Naive thymus-derived CD8-positive, alpha-beta T cell (primary cell): ENCODE measurements at regions not wholly inside any gene's neighbourhood (a gene's known extent, or its start where the extent isn't known, plus 50 kb on each side); places are given as distances from the start of the nearest gene placed in this dataset.

Experiments
- ATAC-seq, 2 donors: fragments of 150-1000 bp; cut with Tn5 transposase in 1 of 2; sonication (Bioruptor Pico), chemical (Tn5 transposase) in 1 of 2; 1 replicate in 1 of 2; 2 replicates in 1 of 2; pipeline ENCODE4 v1.10.0; 2021; ENCODE audit warnings: mild to moderate bottlenecking in 2 of 2, moderate library complexity in 2 of 2
- POLR2A ChIA-PET: fragments of 350-600 bp; sonication (Branson Sonifier 250); formaldehyde crosslinking; loops from one replicate; lab custom pipeline; 2021; ENCODE audit warnings: antibody characterized with exemption; lab: Charles Lee
- DNase-seq, 10 donors: peaks; one replicate each; pipeline versions ENCODE4 v3.0.0 to v3.0.0-alpha.2; 2020 to 2022
- H3K27ac Mint-ChIP-seq, 10 donors: one replicate each; pipeline ENCODE4 v1.8.0; 2020 to 2022; ENCODE audit warnings: mild to moderate bottlenecking in 10 of 10, mixed read lengths in 10 of 10, moderate library complexity in 4 of 10, inconsistent platforms in 1 of 10
- H3K27me3 Mint-ChIP-seq, 5 donors: one replicate each; pipeline ENCODE4 v1.8.0; 2021 to 2022; ENCODE audit warnings: mixed read lengths in 5 of 5
- H3K36me3 Mint-ChIP-seq, 3 donors: one replicate each; pipeline ENCODE4 v1.8.0; 2020 to 2022; ENCODE audit warnings: mixed read lengths in 3 of 3, mild to moderate bottlenecking in 2 of 3, inconsistent platforms in 1 of 3
- H3K4me1 Mint-ChIP-seq, 4 donors: one replicate each; pipeline ENCODE4 v1.8.0; 2021 to 2022; ENCODE audit warnings: mixed read lengths in 4 of 4
- H3K4me3 Mint-ChIP-seq, 10 donors: one replicate each; pipeline ENCODE4 v1.8.0; 2020 to 2022; ENCODE audit warnings: mild to moderate bottlenecking in 10 of 10, mixed read lengths in 10 of 10, moderate library complexity in 6 of 10, inconsistent platforms in 1 of 10
- H3K9me3 Mint-ChIP-seq, 9 donors: one replicate each; pipeline ENCODE4 v1.8.0; 2020 to 2022; ENCODE audit warnings: mixed read lengths in 9 of 9, mild to moderate bottlenecking in 3 of 9, inconsistent platforms in 1 of 9, moderate library complexity in 1 of 9

DNA sequence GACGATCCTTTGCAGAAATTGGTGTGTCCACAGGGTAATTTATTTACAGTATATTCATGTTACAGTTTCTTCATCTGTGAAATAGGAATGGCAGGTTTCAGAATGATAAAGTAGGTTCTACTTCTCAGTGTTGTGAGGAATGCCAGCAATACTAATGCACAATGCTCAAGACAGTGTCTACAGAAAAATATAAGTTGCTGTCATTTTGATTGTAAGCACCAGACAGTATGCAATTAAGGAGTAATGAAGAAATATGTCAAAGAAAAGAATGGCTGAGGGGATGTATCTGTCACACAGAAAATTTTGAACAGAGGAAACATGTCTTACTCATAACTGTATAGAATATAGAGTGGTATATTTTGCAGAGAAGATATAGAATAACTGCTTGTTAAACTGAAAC lies 525.4 kb downstream of the GALC start:
- Mint-ChIP-seq H3K27me3 (no peaks in the 10 kb centered on the region), H3K27ac (no peak overlapping the region), H3K36me3 (no peaks in the 10 kb centered on the region), H3K4me3 (no peak overlapping the region), H3K4me1 (no peaks in the 10 kb centered on the region), H3K9me3 (peaks cover 0 to 28% (median 6%) of the 10 kb centered on the region in 9 donors)
- DNase-seq (no peak), ATAC-seq (no peak)
- POLR2A ChIA-PET: no interaction called here

DNA sequence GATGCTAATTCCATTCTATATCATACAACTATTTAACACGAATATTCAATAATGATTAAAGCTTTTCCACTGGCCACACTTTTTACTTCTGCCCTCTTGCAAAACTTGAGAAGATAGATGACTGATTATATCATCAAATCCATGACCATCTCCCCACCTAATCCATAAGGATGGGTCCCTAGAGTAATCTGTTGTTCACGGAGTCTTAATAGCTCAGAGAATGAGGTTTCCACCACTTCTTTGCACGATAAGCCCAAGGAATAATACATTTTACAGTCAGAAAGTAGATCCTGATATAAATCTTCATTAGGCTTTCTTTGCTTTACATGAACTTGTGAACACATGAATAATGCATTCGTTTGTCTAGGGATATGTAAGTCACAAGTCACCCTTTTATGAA lies 527.2 kb downstream of the GALC start:
- DNase-seq: no peak
- no peaks in the 10 kb centered on the region for H3K36me3 Mint-ChIP-seq
- H3K9me3 Mint-ChIP-seq: peaks cover 0 to 27% (median 6%) of the 10 kb centered on the region in 9 donors
- ATAC-seq: no peak
- no peak overlapping the region for H3K27ac Mint-ChIP-seq
- no peaks in the 10 kb centered on the region for H3K4me1 Mint-ChIP-seq
- H3K4me3 Mint-ChIP-seq: no peak overlapping the region
- no peaks in the 10 kb centered on the region for H3K27me3 Mint-ChIP-seq
- POLR2A ChIA-PET: no interaction called here

DNA sequence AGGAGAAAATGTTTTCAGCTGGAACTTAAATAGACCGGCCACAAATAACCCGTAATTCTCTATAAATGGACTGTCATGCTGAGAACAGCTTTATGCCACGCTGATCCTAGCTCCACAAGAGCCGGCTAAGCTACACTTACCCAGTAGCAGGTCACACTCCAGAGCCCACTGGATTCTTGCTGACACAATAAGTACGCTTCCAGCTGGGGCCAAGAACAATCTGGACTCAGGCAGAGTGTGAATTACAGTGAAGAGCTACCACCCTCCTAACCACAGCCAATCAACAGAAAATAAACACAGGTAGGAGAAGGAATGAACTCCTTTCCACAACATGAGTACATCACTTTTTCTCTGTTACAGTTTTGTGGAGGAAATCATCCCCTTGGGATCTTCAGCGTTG lies 531.3 kb downstream of the GALC start:
- H3K27ac Mint-ChIP-seq: no peak overlapping the region
- H3K27me3 Mint-ChIP-seq: no peaks in the 10 kb centered on the region
- peaks cover 0 to 26% (median 2%) of the 10 kb centered on the region in 9 donors for H3K9me3 Mint-ChIP-seq
- POLR2A ChIA-PET: no interaction called here
- no peak for DNase-seq
- ATAC-seq: no peak
- no peaks in the 10 kb centered on the region for H3K36me3 Mint-ChIP-seq
- H3K4me1 Mint-ChIP-seq: no peaks in the 10 kb centered on the region
- H3K4me3 Mint-ChIP-seq: no peak overlapping the region

DNA sequence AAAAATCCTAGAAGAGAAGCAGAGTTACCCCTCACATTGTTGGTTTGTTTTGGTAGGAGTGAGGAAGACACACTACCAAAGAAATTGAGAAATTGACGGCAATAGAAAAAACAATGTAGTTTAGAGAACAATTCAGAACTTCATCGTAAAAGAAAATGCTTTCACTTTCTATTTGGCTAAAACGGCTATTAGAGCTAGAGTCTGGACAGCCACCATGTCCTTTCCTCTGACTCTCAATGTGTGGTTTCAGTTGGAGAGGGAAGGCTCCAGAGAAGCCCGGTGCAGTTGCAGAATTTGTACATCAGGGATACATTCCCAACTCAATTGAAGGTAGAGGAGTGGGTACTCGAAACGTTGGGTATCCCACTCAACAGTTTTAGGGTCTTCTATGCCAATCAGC lies 535.3 kb downstream of the GALC start:
- Mint-ChIP-seq H3K9me3 (peaks cover 0 to 15% (median 0%) of the 10 kb centered on the region in 9 donors), H3K36me3 (no peaks in the 10 kb centered on the region), H3K4me1 (no peaks in the 10 kb centered on the region), H3K4me3 (peak overlapping the region in 2 of 10 donors; percentile 19 to 69), H3K27ac (no peak overlapping the region), H3K27me3 (no peaks in the 10 kb centered on the region)
- DNase-seq (no peak), ATAC-seq (no peak)
- POLR2A ChIA-PET: no interaction called here

DNA sequence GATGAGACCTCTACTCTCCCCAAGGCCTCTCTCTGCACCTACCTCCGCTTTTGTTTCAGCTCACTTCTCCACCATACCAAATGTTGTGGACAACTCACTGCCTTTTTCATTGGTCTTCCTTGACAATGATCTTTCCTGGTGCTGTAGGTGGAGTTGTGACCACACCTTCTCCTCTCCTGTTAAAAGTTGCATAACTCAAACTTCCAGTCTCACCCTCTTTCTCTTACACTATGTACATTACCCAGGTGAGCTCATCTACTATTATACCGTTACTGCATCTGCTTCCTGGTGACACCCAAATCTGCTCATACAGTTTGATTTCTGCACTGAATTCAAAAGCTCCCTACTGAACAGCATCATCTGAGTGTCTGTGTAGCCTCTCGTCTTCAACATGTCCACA lies 542.8 kb downstream of the GALC start:
- no peak for ATAC-seq
- Mint-ChIP-seq H3K4me1 (no peaks in the 10 kb centered on the region), H3K36me3 (no peaks in the 10 kb centered on the region)

DNA sequence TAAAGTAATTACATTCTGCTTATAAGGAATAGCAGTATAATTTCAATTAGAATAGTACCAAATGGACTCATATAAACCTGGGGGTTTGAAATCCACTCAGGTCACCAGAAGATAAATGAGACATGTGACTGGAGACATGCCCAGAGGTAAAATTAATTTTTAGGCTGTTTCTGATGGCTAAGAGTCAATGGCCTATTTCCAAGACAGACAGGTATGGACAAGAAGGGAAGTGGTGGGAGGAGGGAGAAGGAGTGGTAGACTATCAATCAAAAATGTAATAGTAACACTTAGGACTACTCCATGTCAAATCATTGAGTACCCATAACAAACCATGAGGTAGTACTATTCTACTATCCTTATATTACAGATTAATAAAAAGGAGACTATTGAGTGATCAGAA lies 544.0 kb downstream of the GALC start:
- H3K27ac Mint-ChIP-seq: no peak overlapping the region
- POLR2A ChIA-PET: no interaction called here
- DNase-seq (no peak), ATAC-seq (no peak)
- peaks cover 0 to 15% (median 2%) of the 10 kb centered on the region in 9 donors for H3K9me3 Mint-ChIP-seq
- H3K36me3 Mint-ChIP-seq: no peaks in the 10 kb centered on the region
- H3K4me3 Mint-ChIP-seq: no peak overlapping the region
- no peaks in the 10 kb centered on the region for H3K4me1 Mint-ChIP-seq
- H3K27me3 Mint-ChIP-seq: no peaks in the 10 kb centered on the region

More for the DNA sequence above, 542.8 kb downstream of the GALC start:
- POLR2A ChIA-PET: no interaction called here
- Mint-ChIP-seq H3K9me3 (peaks cover 0 to 6% (median 3%) of the 10 kb centered on the region in 9 donors), H3K27me3 (no peaks in the 10 kb centered on the region), H3K4me3 (no peak overlapping the region), H3K27ac (no peak overlapping the region)
- DNase-seq: no peak

DNA sequence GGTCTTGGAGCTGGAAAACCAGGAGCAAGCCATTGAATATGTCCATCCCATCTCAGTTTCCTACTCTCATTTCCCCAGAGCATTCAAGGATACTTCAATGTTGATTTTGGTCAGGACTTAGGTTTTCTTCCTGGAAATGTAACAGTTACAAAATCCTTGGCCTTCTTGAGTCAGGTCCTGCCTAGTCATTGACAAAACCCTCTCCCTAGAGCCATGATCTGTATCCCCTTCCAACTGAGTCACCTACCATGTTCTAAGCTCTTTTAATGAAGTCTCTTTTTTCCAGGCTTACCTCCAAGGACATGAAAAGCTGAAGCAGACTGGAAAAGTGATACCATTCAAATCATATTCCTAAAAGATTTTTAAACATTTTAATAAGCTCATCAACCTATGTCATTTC lies 549.2 kb downstream of the GALC start:
- Mint-ChIP-seq H3K9me3 (peaks cover 0 to 17% (median 5%) of the 10 kb centered on the region in 9 donors), H3K4me1 (no peaks in the 10 kb centered on the region)

DNA sequence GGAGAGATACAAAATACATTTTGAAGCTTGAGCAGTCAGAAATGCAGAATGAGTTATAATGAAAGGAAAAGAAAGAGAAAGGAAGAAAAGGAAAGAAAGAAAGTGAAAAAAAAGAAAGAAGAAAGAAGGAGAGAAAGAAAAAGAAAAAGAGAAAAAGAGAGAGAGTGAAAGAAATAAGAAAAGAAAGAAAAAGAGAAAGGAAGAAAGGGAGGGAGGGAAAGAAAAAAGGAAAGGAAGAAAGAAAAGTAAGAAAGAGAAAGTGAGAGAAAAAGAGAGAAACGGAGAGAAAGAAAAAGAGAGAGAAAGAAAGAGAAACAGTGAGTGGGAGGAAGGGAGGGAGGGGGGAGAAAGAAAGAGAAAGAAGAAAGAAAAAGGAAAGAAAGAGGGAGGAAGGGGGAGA lies 549.9 kb downstream of the GALC start:
- H3K27ac Mint-ChIP-seq: no peak overlapping the region
- ATAC-seq: no peak
- H3K9me3 Mint-ChIP-seq: peaks cover 0 to 17% (median 5%) of the 10 kb centered on the region in 9 donors
- no peaks in the 10 kb centered on the region for H3K4me1 Mint-ChIP-seq
- H3K27me3 Mint-ChIP-seq: peaks cover 0 to 1% (median 0%) of the 10 kb centered on the region in 5 donors
- DNase-seq: no peak
- H3K36me3 Mint-ChIP-seq: no peaks in the 10 kb centered on the region
- no peak overlapping the region for H3K4me3 Mint-ChIP-seq
- POLR2A ChIA-PET: no interaction called here

More for the DNA sequence above, 549.2 kb downstream of the GALC start:
- Mint-ChIP-seq H3K27me3 (peaks cover 0 to 1% (median 0%) of the 10 kb centered on the region in 5 donors), H3K27ac (no peak overlapping the region), H3K4me3 (no peak overlapping the region), H3K36me3 (no peaks in the 10 kb centered on the region)
- no peak for ATAC-seq
- POLR2A ChIA-PET: no interaction called here
- DNase-seq: no peak

DNA sequence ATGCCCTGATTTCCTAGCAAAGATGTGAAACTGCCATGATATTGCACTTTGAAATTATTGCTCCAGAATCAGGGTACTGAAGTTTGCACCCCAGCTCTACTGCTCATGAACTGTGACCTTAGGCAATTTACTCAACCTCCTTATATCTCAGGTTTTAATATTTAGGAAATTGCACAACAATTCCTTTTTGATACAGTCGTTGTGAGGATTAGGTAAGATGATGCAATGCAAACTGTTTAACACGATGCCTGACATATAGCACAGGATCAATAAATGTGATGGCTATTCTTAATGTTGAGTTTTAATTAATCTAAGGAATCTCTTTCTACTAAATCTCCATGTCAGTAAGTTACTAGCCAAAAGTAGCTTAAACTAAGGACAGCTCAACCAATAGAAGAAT lies 555.8 kb downstream of the GALC start:
- ATAC-seq (no peak), DNase-seq (no peak)
- Mint-ChIP-seq H3K27me3 (peaks cover 0 to 1% (median 0%) of the 10 kb centered on the region in 5 donors), H3K9me3 (peaks cover 0 to 9% (median 1%) of the 10 kb centered on the region in 9 donors), H3K27ac (no peak overlapping the region), H3K4me3 (no peak overlapping the region), H3K36me3 (no peaks in the 10 kb centered on the region), H3K4me1 (no peaks in the 10 kb centered on the region)
- POLR2A ChIA-PET: no interaction called here

DNA sequence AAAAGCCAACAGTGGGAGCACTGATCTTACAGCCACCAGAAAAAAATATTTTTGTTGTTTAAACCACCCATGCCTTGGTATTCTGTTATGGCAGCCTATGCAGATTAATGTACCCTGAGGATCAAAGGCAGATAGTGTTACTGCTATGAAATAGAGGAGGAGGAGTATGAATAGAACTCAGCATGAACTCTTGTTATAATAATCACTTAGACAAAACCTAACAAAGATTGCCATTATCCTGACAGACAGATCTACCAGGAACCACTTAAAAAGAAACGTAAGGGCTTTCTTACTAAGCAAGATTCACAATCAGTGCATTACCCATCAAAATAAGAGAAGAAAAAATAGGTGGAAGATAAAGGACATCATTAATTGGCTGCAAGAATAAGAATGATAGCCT lies 558.3 kb downstream of the GALC start:
- DNase-seq: no peak
- no peak for ATAC-seq
- H3K36me3 Mint-ChIP-seq: no peaks in the 10 kb centered on the region
- no peak overlapping the region for H3K27ac Mint-ChIP-seq
- peaks cover 0 to 1% (median 0%) of the 10 kb centered on the region in 5 donors for H3K27me3 Mint-ChIP-seq
- no peak overlapping the region for H3K4me3 Mint-ChIP-seq
- POLR2A ChIA-PET: no interaction called here
- peaks cover 0 to 13% (median 5%) of the 10 kb centered on the region in 9 donors for H3K9me3 Mint-ChIP-seq
- no peaks in the 10 kb centered on the region for H3K4me1 Mint-ChIP-seq

DNA sequence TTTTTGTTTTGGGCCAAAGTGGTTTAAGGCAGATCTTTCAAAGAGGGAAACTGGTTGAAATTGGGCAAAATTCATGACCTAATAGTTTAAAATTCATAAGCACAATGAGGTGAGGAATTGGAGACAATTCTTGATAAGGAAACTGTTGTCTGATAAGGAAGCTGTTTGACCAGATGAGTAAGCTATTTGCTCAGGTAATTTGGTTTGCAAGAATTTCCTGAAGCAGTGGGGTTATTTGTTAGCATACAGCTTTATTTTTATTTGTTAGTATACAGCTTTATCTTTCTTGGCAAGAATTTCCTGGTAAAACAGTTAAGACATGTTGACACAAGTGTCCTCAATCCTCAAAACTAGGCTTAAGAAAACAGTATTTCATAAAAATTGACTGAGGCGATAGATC lies 559.0 kb downstream of the GALC start:
- H3K36me3 Mint-ChIP-seq: no peaks in the 10 kb centered on the region
- H3K9me3 Mint-ChIP-seq: peaks cover 0 to 14% (median 4%) of the 10 kb centered on the region in 9 donors
- DNase-seq (no peak), ATAC-seq (no peak)
- H3K27me3 Mint-ChIP-seq: no peaks in the 10 kb centered on the region
- H3K27ac Mint-ChIP-seq: no peak overlapping the region
- no peak overlapping the region for H3K4me3 Mint-ChIP-seq
- no peaks in the 10 kb centered on the region for H3K4me1 Mint-ChIP-seq
- POLR2A ChIA-PET: no interaction called here

DNA sequence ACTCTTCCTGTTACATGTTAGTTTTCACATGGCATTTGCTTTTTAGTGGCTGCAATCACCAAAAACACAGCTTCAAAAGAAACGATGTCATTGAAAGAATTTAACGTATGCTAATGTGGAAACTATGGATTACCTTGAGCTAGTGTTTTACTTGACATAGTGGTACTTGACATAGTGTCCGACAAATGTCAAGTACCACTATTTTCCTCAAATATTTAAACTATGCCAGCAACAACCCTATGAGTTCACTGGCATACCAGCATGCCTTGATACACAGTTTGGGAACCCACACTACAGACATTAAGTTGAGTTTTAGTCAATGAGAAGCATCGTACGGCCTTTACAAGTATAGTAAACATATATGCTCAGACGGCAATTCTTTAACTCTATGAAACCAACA lies 560.3 kb downstream of the GALC start:
- no peak for ATAC-seq
- Mint-ChIP-seq H3K4me3 (no peak overlapping the region), H3K4me1 (no peaks in the 10 kb centered on the region), H3K27me3 (no peaks in the 10 kb centered on the region), H3K27ac (no peak overlapping the region), H3K36me3 (no peaks in the 10 kb centered on the region), H3K9me3 (peaks cover 0 to 12% (median 4%) of the 10 kb centered on the region in 9 donors)
- POLR2A ChIA-PET: no interaction called here
- no peak for DNase-seq

DNA sequence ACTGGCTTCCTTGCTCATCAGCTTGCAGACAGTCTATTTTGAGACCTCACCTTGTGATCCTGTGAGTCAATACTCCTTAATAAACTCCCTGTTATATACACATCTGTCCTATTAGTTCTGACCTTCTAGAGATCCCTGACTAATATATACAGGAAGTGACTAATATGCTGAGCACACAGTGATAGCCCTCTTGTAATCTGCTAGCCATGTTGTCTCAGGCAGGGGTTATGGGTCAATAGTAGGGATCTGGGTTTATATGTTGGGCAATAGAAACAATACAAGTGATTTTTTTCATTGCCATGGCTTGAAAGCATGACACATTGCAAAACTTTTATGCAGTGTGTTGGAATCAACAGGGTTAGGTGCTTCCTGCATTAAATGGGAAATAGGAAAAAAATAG lies 562.2 kb downstream of the GALC start:
- Mint-ChIP-seq H3K4me3 (no peak overlapping the region), H3K4me1 (no peaks in the 10 kb centered on the region), H3K36me3 (no peaks in the 10 kb centered on the region), H3K27me3 (no peaks in the 10 kb centered on the region), H3K9me3 (peaks cover 0 to 15% (median 5%) of the 10 kb centered on the region in 9 donors), H3K27ac (no peak overlapping the region)
- no peak for ATAC-seq
- DNase-seq: no peak
- POLR2A ChIA-PET: no interaction called here

DNA sequence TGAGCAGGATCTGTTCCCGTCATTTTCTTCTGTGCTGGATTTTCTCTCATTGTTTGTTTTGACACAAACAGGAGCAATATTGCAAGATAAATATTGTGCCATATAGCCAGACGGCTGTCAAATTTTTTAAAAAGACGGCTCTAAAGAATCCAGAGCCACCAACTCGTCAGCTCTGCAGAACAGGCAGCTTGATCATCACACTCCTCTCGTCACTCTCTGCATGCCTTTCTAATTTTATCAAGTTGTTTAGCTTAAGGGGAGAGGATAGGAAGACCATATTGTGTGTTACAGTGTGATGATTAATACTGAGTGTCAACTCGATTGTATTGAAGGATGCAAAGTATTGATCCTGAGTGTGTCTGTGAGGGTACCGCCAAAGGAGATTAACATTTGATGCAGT lies 562.8 kb downstream of the GALC start:
- H3K36me3 Mint-ChIP-seq: no peaks in the 10 kb centered on the region

More for the DNA sequence above, 562.8 kb downstream of the GALC start:
- Mint-ChIP-seq H3K27me3 (no peaks in the 10 kb centered on the region), H3K9me3 (peaks cover 0 to 16% (median 7%) of the 10 kb centered on the region in 9 donors), H3K4me3 (no peak overlapping the region), H3K27ac (no peak overlapping the region), H3K4me1 (no peaks in the 10 kb centered on the region)
- POLR2A ChIA-PET: no interaction called here
- ATAC-seq (no peak), DNase-seq (no peak)
